Activated naive CD4-positive, alpha-beta T cell treated with anti-CD3 and anti-CD28 coated beads, Interleukin-2, amount 50 U/mL, for 16 hours (primary cell): ENCODE measurements at regions not wholly inside any gene's neighbourhood (a gene's known extent, or its start where the extent isn't known, plus 50 kb on each side); places are given as distances from the start of the nearest gene placed in this dataset.

Source experiments
- DNase-seq: peaks from one replicate; pipeline ENCODE4 v3.0.0-alpha.2; 2020

DNA sequence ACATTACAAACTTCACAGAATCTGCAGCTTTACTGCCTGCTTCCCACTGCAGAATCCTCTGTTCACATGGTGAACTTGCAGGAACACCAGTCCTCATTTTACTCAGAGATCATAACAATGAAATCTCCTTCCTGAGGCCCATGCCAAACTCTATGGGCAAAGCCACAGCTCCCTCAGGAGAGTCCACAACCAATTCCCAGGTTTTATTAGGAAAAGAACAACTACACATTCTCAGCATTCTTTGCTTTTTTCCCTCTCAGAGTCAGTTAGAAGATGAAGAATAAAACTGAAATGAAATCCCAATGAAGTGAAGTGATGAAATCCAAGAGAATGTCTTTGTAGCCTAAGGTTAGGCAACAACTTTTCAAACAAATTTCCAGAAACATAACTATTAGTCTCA, 233.7 kb downstream of the DSEL start:
- no peak for DNase-seq

DNA sequence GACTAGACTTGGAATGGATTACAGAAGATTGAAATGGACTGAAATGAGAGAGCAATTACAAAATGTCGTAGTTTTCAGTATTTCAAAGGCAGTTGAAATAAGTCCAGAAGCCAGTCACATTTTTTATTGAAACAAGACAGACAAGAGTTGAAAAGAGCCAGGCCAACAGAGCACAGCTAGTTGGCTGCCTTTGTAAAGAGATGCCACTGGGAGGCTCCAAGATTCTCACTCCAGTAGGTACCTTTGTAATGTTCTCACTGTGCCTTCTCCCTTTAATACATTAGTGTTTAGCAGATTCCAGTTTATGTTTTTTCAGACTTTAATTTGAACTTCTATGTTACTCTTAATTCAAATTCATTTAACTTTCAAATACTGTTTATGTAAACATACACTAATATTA, 234.8 kb downstream of the DSEL start:
- DNase-seq: no peak

DNA sequence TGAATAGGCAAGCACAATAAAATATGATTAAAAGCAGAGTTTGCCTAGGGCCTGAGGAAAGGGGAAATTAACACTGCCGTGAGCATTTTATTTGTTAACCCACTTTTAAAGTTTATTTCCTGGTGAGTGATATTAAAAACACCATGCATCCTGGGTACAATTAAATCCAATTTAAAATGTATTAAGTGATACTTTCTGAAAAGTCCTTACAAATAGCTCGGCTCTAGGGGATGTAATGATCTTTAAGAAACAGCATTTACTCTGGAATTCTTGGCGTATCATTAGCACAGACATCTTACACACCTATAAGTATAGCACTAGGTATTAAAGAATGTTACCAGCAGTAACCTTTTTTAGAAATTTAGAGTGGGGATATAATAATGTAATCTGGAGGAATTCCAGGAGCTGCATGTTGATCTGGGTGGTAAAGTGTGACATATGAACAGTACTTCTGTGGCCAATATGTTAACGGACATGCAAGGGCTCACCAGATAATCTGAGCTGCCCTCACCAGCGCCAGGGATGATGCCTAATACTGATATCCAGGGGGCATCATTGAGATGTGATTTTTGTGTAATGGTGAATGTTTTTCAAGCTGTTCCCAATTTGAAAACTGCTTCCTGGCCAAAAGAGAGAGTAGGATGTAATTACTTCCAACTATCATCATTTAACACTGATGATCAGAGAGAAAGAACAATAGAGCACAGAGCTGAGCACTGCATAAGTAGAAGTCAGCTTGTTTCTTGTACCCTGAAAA, 235.9 kb downstream of the DSEL start:
- DNase-seq: no peak

DNA sequence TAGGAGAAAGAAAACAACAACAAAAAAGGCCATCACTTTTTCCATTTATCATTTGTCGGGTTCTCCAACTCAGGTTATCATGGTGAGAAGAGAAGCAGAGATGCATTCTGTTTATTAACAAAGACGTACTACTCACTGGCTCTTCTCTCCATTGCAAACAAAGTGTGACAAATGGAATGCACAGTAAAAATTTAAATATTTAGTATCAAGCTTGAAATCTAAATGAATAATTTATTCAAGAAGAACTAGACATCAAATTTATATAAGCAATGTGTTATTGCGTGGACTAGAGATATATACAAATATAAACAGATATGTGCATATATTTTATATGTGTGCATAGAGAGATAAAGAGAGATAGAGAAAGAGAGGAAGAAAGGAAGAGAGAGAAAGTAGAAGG, 236.5 kb downstream of the DSEL start:
- no peak for DNase-seq

- DNase-seq: no peak
Observed at GRCh38 chr18:67278984-67279383, 237.5 kb downstream of the DSEL start.

DNA sequence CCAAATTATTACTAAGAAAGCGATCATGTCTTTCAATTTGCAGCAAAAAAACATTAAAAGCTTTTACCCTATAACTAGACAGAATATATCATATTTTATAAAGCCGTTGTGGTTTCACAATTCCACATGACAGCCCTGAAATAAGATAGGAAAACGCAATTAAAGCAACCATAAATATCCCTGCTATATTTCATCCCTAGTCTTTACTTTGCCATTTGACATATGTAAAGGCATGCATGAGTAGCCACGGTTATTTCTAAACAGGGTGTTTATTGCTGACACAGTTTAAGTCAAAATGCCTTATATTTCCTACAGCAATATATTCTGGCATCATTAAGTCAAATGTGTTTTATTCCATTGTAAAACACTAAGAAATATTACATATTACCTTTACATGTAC, 239.9 kb downstream of the DSEL start:
- DNase-seq: no peak

GRCh38 chr18:67273288-67273687, 243.2 kb downstream of the DSEL start:
- DNase-seq: no peak

DNA sequence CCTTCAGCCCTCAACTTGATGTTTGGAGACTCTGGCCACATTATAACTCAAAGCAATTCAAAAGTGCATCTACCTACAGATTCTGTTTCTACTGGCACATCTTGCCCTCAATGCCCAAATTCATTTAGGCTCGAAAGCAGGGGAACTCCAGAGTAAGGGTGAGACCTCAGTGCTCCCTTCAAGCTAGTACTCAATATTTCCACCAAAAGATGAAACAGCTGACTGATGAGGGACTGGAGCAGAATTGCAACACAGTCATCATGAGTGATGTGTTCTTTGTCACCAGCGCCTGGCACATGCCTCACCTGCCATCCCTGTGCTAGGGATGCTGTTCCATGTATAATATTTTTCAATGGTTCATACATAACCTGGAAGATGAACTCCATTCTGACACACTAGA, 247.3 kb downstream of the DSEL start:
- no peak for DNase-seq

GRCh38 chr18:67268530-67268929, 248.0 kb downstream of the DSEL start:
- DNase-seq: no peak

- DNase-seq: no peak
Observed at GRCh38 chr18:67266246-67267237, 250.0 kb downstream of the DSEL start.

GRCh38 chr18:67265464-67266245, 250.9 kb downstream of the DSEL start:
- DNase-seq: no peak

- DNase-seq: no peak
Observed at GRCh38 chr18:67261931-67262552, 254.5 kb downstream of the DSEL start.

GRCh38 chr18:67260841-67261240, 255.7 kb downstream of the DSEL start:
- DNase-seq: no peak

GRCh38 chr18:67250776-67251424, 265.6 kb downstream of the DSEL start:
- DNase-seq: no peak

GRCh38 chr18:67243799-67244587, 272.5 kb downstream of the DSEL start:
- no peak for DNase-seq

GRCh38 chr18:67242001-67242400, 274.5 kb downstream of the DSEL start:
- no peak for DNase-seq

- no peak for DNase-seq
Observed at GRCh38 chr18:67241299-67241698, 275.2 kb downstream of the DSEL start.

GRCh38 chr18:67239826-67240225, 276.7 kb downstream of the DSEL start:
- peak; percentile 15 for DNase-seq

GRCh38 chr18:67232991-67233390, 283.5 kb downstream of the DSEL start:
- no peak for DNase-seq

- no peak for DNase-seq
Observed at GRCh38 chr18:67232406-67232805, 284.1 kb downstream of the DSEL start.

- DNase-seq: no peak
Observed at GRCh38 chr18:67222887-67223286, 293.6 kb downstream of the DSEL start.
